Dermis blood vessel endothelial cell (primary cell): ENCODE measurements at regions not wholly inside any gene's neighbourhood (a gene's known extent, or its start where the extent isn't known, plus 50 kb on each side); places are given as distances from the start of the nearest gene placed in this dataset.

Experiments used
- DNase-seq: peaks from one replicate; pipeline ENCODE4 v3.0.0; 2010

- DNase-seq = no peak
Measured at GRCh38 chr21:22421416-22422180, 1423.4 kb downstream of the NCAM2 start.

GRCh38 chr21:22438428-22439086, 1440.3 kb downstream of the NCAM2 start:
- no peak for DNase-seq

- DNase-seq = no peak
Measured at GRCh38 chr21:22444990-22445389, 1446.8 kb downstream of the NCAM2 start.

GRCh38 chr21:22450507-22450906, 1452.3 kb downstream of the NCAM2 start:
- no peak for DNase-seq

- no peak for DNase-seq
Measured at GRCh38 chr21:22456241-22456640, 1458.0 kb downstream of the NCAM2 start.

- no peak for DNase-seq
Measured at GRCh38 chr21:22468893-22469292, 1470.7 kb downstream of the NCAM2 start.

- DNase-seq = no peak
Measured at GRCh38 chr21:22474403-22474802, 1476.2 kb downstream of the NCAM2 start.

- no peak for DNase-seq
Measured at GRCh38 chr21:22476214-22476613, 1478.0 kb downstream of the NCAM2 start.

GRCh38 chr21:22476726-22477646, 1478.8 kb downstream of the NCAM2 start:
- no peak for DNase-seq

- no peak for DNase-seq
Measured at GRCh38 chr21:22490049-22490448, 1491.8 kb downstream of the NCAM2 start.

- no peak for DNase-seq
Measured at GRCh38 chr21:22516230-22516629, 1518.0 kb downstream of the NCAM2 start.

GRCh38 chr21:22535630-22536029, 1537.4 kb downstream of the NCAM2 start:
- DNase-seq = no peak

- DNase-seq = no peak
Measured at GRCh38 chr21:22536509-22536908, 1538.3 kb downstream of the NCAM2 start.

- DNase-seq = no peak
Measured at GRCh38 chr21:22544747-22545146, 1546.5 kb downstream of the NCAM2 start.

- DNase-seq = no peak
Measured at GRCh38 chr21:22552390-22552789, 1554.2 kb downstream of the NCAM2 start.

- DNase-seq = no peak
Measured at GRCh38 chr21:22554690-22555316, 1556.6 kb downstream of the NCAM2 start.

GRCh38 chr21:22556829-22557228, 1558.6 kb downstream of the NCAM2 start:
- DNase-seq = no peak

GRCh38 chr21:22561946-22562345, 1563.7 kb downstream of the NCAM2 start:
- DNase-seq = no peak

GRCh38 chr21:22573834-22574233, 1575.6 kb downstream of the NCAM2 start:
- DNase-seq = no peak

- DNase-seq = peak; percentile 26
Measured at GRCh38 chr21:22575165-22575584, 1577.0 kb downstream of the NCAM2 start.

GRCh38 chr21:22579741-22580140, 1581.5 kb downstream of the NCAM2 start:
- no peak for DNase-seq

- no peak for DNase-seq
Measured at GRCh38 chr21:22582026-22582425, 1583.8 kb downstream of the NCAM2 start.

GRCh38 chr21:22584308-22584707, 1586.1 kb downstream of the NCAM2 start:
- DNase-seq = no peak
